ENCODE measurements at regions not wholly inside any gene's neighbourhood (a gene's known extent, or its start where the extent isn't known, plus 50 kb on each side); places are given as distances from the start of the nearest gene placed in this dataset.

DNA sequence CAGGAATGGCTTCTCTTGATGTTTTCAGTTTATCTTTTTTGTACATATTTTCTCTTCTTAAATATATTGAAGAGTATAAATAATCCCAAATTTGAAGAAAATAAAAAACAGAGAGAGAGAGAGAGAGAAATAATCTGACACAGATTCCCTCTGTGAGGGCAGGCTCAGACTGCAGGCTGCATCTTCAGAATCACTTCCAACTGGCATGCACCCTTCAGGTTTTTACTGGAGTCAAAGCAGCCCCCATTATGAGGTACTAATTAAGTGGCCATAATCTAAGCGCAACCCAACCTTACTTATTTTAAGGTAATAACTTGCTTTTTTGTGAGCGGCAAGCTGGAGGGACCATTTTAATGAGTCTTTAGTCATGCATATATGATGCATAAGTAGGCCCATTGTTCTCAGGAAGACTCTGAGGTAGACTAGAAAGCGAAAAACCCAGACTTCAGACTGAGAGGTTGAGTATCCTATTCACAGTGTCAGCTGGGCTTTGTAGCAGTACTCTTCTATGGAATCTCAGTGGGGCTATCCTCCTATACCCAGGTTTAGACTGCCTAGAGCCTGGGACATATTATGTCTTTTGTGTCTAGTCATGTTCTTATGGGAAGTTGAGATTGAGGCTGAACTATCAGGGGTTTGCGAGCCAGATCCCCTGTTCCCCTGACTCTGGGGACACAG, 167.4 kb downstream of the SP3 start:
- TF ChIP-seq, protein P1, sequence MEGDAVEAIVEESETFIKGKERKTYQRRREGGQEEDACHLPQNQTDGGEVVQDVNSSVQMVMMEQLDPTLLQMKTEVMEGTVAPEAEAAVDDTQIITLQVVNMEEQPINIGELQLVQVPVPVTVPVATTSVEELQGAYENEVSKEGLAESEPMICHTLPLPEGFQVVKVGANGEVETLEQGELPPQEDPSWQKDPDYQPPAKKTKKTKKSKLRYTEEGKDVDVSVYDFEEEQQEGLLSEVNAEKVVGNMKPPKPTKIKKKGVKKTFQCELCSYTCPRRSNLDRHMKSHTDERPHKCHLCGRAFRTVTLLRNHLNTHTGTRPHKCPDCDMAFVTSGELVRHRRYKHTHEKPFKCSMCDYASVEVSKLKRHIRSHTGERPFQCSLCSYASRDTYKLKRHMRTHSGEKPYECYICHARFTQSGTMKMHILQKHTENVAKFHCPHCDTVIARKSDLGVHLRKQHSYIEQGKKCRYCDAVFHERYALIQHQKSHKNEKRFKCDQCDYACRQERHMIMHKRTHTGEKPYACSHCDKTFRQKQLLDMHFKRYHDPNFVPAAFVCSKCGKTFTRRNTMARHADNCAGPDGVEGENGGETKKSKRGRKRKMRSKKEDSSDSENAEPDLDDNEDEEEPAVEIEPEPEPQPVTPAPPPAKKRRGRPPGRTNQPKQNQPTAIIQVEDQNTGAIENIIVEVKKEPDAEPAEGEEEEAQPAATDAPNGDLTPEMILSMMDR (conservative IDR thresholded peaks at IDR 0.05; ENCODE audit: low read depth, low read length) = no peak
- TF ChIP-seq EZH2 (IDR thresholded peaks at IDR 0.05; ENCODE audit: low read length, unreplicated experiment) = no peak

All from PC-3 (cell line).